Esophagus muscularis mucosa (tissue), 3 donors: ENCODE measurements at regions not wholly inside any gene's neighbourhood (a gene's known extent, or its start where the extent isn't known, plus 50 kb on each side); places are given as distances from the start of the nearest gene placed in this dataset.

Experiments used
- POLR2A ChIP-seq: fragments of 450-650 bp; IDR thresholded peaks from one replicate; pipeline ENCODE4 v1.6.1; 2017; ENCODE audit warnings: antibody characterized with exemption, moderate library complexity, mild to moderate bottlenecking, low read depth
- TF ChIP-seq, protein P1 (sequence below), 3 experiments: fragments of 200-600 bp in 2 of 3; fragments of 450-650 bp in 1 of 3; sonication (generic) in 2 of 3; IDR thresholded peaks; one replicate each; pipeline ENCODE4 v1.5.1; 2017 to 2019; ENCODE audit warnings: antibody characterized with exemption in 3 of 3, mild to moderate bottlenecking in 2 of 3, moderate library complexity in 1 of 3

DNA sequence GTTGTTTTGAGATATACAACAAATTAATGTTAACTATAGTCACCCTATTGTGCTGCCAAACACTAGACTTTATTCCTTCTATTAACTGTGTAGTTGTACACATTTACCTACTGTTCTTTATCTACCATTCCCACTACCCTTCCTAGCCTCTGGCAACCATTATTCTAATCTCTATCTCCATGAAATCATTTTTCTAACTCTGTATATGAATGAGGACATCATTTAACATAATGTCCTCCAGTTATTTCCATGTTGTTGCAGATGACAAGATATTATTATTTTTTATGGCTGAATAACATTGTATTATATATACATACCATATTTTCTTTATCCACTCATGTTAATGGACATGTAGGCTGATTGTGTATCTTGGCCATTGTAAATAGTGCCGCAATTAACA is 366.3 kb downstream of the TBX15 start:
- TF ChIP-seq, protein P1, sequence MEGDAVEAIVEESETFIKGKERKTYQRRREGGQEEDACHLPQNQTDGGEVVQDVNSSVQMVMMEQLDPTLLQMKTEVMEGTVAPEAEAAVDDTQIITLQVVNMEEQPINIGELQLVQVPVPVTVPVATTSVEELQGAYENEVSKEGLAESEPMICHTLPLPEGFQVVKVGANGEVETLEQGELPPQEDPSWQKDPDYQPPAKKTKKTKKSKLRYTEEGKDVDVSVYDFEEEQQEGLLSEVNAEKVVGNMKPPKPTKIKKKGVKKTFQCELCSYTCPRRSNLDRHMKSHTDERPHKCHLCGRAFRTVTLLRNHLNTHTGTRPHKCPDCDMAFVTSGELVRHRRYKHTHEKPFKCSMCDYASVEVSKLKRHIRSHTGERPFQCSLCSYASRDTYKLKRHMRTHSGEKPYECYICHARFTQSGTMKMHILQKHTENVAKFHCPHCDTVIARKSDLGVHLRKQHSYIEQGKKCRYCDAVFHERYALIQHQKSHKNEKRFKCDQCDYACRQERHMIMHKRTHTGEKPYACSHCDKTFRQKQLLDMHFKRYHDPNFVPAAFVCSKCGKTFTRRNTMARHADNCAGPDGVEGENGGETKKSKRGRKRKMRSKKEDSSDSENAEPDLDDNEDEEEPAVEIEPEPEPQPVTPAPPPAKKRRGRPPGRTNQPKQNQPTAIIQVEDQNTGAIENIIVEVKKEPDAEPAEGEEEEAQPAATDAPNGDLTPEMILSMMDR (IDR thresholded peaks at IDR 0.05): no peak
- TF ChIP-seq POLR2A: no peak
